Neuronal stem cell (in vitro differentiated cells): ENCODE measurements at regions not wholly inside any gene's neighbourhood (a gene's known extent, or its start where the extent isn't known, plus 50 kb on each side); places are given as distances from the start of the nearest gene placed in this dataset.
A peak's percentile ranks its signal among the peaks of the same experiment; 100 is the strongest.

ENCODE experiments used
- DNase-seq: peaks from one replicate; pipeline ENCODE4 v3.0.0-alpha.2; 2013; ENCODE audit warnings: low spot score
- H2AFZ ChIP-seq: one replicate; pipeline ENCODE4 v1.6.1; 2013; ENCODE audit warnings: mild to moderate bottlenecking, low read length, inconsistent platforms
- H2AK5ac ChIP-seq: 2 replicates; pipeline ENCODE4 v1.6.1; 2013; ENCODE audit warnings: low read depth, mild to moderate bottlenecking, inconsistent platforms, low read length, moderate library complexity, mixed read lengths
- H2BK120ac ChIP-seq: 2 replicates; pipeline ENCODE4 v1.6.1; 2013; ENCODE audit warnings: low read depth, mild to moderate bottlenecking, inconsistent platforms, low read length, moderate library complexity, mixed read lengths
- H2BK12ac ChIP-seq: one replicate; pipeline ENCODE4 v1.6.1; 2013; ENCODE audit warnings: low read length, inconsistent platforms
- H2BK15ac ChIP-seq: 2 replicates; pipeline ENCODE4 v1.6.1; 2013; ENCODE audit warnings: mild to moderate bottlenecking, low read length, inconsistent platforms, mixed read lengths
- H2BK5ac ChIP-seq: one replicate; pipeline ENCODE4 v1.6.1; 2013; ENCODE audit warnings: inconsistent platforms, mild to moderate bottlenecking, low read length, moderate library complexity
- H3K14ac ChIP-seq: one replicate; pipeline ENCODE4 v1.6.1; 2013; ENCODE audit warnings: low read length, inconsistent platforms
- H3K18ac ChIP-seq: 2 replicates; pipeline ENCODE4 v1.6.1; 2013; ENCODE audit warnings: low read length, inconsistent platforms
- H3K23ac ChIP-seq: 2 replicates; pipeline ENCODE4 v1.6.1; 2013; ENCODE audit warnings: low read depth, mild to moderate bottlenecking, mixed read lengths, low read length, inconsistent platforms; ENCODE audit not compliant: poor library complexity
- H3K27ac ChIP-seq: replicated peaks from 3 replicates; pipeline ENCODE4 v1.5.1; 2013; ENCODE audit warnings: low read length, inconsistent platforms
- H3K27me3 ChIP-seq, 3 experiments: 2 replicates each; pipeline ENCODE4 v1.6.1; 2013; ENCODE audit warnings: low read length in 3 of 3, mild to moderate bottlenecking in 2 of 3, inconsistent platforms in 1 of 3, low read depth in 1 of 3, mixed read lengths in 1 of 3, moderate library complexity in 1 of 3; ENCODE audit not compliant: control insufficient read depth in 3 of 3, insufficient read depth in 3 of 3
- H3K36me3 ChIP-seq, 2 donors: replicated peaks in 1 of 2; 2 replicates each; pipeline ENCODE4 v1.6.1; 2013; ENCODE audit warnings: low read length in 2 of 2; ENCODE audit not compliant: control insufficient read depth in 2 of 2, insufficient read depth in 2 of 2
- H3K4ac ChIP-seq: 2 replicates; pipeline ENCODE4 v1.6.1; 2013; ENCODE audit warnings: inconsistent platforms, mild to moderate bottlenecking, low read length, moderate library complexity
- H3K4me1 ChIP-seq, 2 donors: 1 replicate in 1 of 2; 2 replicates in 1 of 2; pipeline ENCODE4 v1.6.1; 2013; ENCODE audit warnings: low read length in 2 of 2, low read depth in 1 of 2; ENCODE audit not compliant: control insufficient read depth in 2 of 2, insufficient read depth in 1 of 2
- H3K4me2 ChIP-seq: one replicate; pipeline ENCODE4 v1.6.1; 2013; ENCODE audit warnings: mild to moderate bottlenecking, low read length, inconsistent platforms; ENCODE audit not compliant: insufficient read depth, poor library complexity, severe bottlenecking
- H3K4me3 ChIP-seq, 2 donors: 2 replicates each; pipeline ENCODE4 v1.5.1; 2013; ENCODE audit warnings: low read length in 2 of 2, mild to moderate bottlenecking in 2 of 2, inconsistent platforms in 1 of 2, moderate library complexity in 1 of 2
- H3K79me1 ChIP-seq: one replicate; pipeline ENCODE4 v1.6.1; 2013; ENCODE audit warnings: low read depth, mild to moderate bottlenecking, inconsistent platforms, low read length, moderate library complexity
- H3K9ac ChIP-seq: one replicate; pipeline ENCODE4 v1.6.1; 2013; ENCODE audit warnings: mild to moderate bottlenecking, low read depth, low read length, inconsistent platforms; ENCODE audit not compliant: poor library complexity
- H3K9me3 ChIP-seq, 2 donors: replicated peaks in 1 of 2; 2 replicates each; pipeline versions ENCODE3 to v1.6.1; 2013; ENCODE audit warnings: low read length in 2 of 2, mild to moderate bottlenecking in 2 of 2, inconsistent platforms in 1 of 2, low read depth in 1 of 2, mixed read lengths in 1 of 2, moderate library complexity in 1 of 2; ENCODE audit not compliant: control insufficient read depth in 2 of 2, insufficient read depth in 1 of 2
- H4K8ac ChIP-seq: one replicate; pipeline ENCODE4 v1.6.1; 2013; ENCODE audit warnings: low read depth, mild to moderate bottlenecking, inconsistent platforms, low read length, moderate library complexity
- H4K91ac ChIP-seq: one replicate; pipeline ENCODE4 v1.6.1; 2013; ENCODE audit warnings: low read length, low read depth, mild to moderate bottlenecking, inconsistent platforms; ENCODE audit not compliant: poor library complexity
- WGBS, 2 donors: extraction: QIAGEN DNeasy Blood & Tissue Kit; methylation state at CpG; one replicate each; pipeline ENCODE4 v1.1.7; 2013; ENCODE audit warnings: missing lambda C conversion rate in 2 of 2, mixed read lengths in 1 of 2; ENCODE audit not compliant: insufficient read length in 2 of 2, insufficient replicate concordance in 1 of 2; ENCODE audit errors: extremely low coverage in 2 of 2; 5-methylcytosine and 5-hydroxymethylcytosine counted together

DNA sequence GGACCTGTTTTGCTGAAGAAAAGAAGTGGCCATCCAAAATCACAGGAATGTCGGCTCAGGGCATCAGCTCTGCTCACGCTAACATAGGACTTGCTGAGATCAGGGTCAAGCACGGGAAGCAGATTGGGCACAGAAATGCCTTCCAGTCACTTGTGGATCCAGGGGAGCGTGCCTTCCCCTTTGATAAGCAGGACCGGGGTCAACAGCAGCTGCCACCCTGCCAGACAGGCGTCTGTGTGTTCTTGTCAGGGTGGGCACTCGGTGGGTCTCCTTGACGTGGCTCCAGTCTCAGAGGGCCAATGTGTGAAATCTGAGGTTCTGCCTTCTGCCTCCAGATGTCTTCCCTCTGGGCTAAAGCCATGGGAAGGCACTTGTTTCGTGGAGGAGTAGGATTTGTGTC, 313.7 kb upstream of the IRX4 start:
- H3K36me3 ChIP-seq = no peaks in the 10 kb centered on the region
- no peak for DNase-seq
- H2BK120ac ChIP-seq = no peak overlapping the region
- H3K27ac ChIP-seq = no peak overlapping the region
- WGBS, 2 donors = no CpG with 5 or more reads among the region's 9 CpGs
- H2AFZ ChIP-seq = peak overlapping the region; percentile 62
- H3K79me1 ChIP-seq = no peaks in the 10 kb centered on the region
- H3K27me3 ChIP-seq = peaks cover 0 to 22% (median 0%) of the 10 kb centered on the region in 3 experiments
- no peak overlapping the region for H3K14ac ChIP-seq
- H3K4me1 ChIP-seq = peaks cover 9 to 23% of the 10 kb centered on the region in 2 donors
- no peak overlapping the region for H3K4me2 ChIP-seq
- H2BK15ac ChIP-seq = no peak overlapping the region
- no peak overlapping the region for H4K8ac ChIP-seq
- no peak overlapping the region for H3K4ac ChIP-seq
- H3K23ac ChIP-seq = no peak overlapping the region
- H3K9ac ChIP-seq = no peak overlapping the region
- H3K18ac ChIP-seq = peak overlapping the region; percentile 2
- H2AK5ac ChIP-seq = no peak overlapping the region
- H3K9me3 ChIP-seq = peaks cover 9 to 17% of the 10 kb centered on the region in 2 donors
- no peak overlapping the region for H2BK5ac ChIP-seq
- H4K91ac ChIP-seq = no peak overlapping the region
- no peak overlapping the region for H2BK12ac ChIP-seq
- H3K4me3 ChIP-seq = no peak overlapping the region

GRCh38 chr5:2194949-2195348, 312.2 kb upstream of the IRX4 start:
- H2AFZ ChIP-seq = no peak overlapping the region
- H3K9me3 ChIP-seq = peaks cover 9 to 17% of the 10 kb centered on the region in 2 donors
- no peak for DNase-seq
- H3K18ac ChIP-seq = no peak overlapping the region
- no peaks in the 10 kb centered on the region for H3K79me1 ChIP-seq
- peak overlapping the region in 1 of 2 donors; percentile 3 for H3K4me3 ChIP-seq
- H2BK120ac ChIP-seq = no peak overlapping the region
- no peak overlapping the region for H4K8ac ChIP-seq
- no peak overlapping the region for H3K4ac ChIP-seq
- WGBS, 2 donors = no CpG with 5 or more reads among the region's 2 CpGs
- H3K9ac ChIP-seq = no peak overlapping the region
- no peak overlapping the region for H2BK15ac ChIP-seq
- no peak overlapping the region for H3K4me2 ChIP-seq
- peaks cover 9 to 23% of the 10 kb centered on the region in 2 donors for H3K4me1 ChIP-seq
- H3K14ac ChIP-seq = no peak overlapping the region
- H2BK12ac ChIP-seq = no peak overlapping the region
- H2BK5ac ChIP-seq = no peak overlapping the region
- H3K27me3 ChIP-seq = peaks cover 0 to 10% (median 0%) of the 10 kb centered on the region in 3 experiments
- H2AK5ac ChIP-seq = no peak overlapping the region
- H3K27ac ChIP-seq = no peak overlapping the region
- no peaks in the 10 kb centered on the region for H3K36me3 ChIP-seq
- H3K23ac ChIP-seq = no peak overlapping the region
- H4K91ac ChIP-seq = no peak overlapping the region

- Histone ChIP-seq H3K36me3 (no peaks in the 10 kb centered on the region), H3K9ac (no peak overlapping the region), H2BK120ac (no peak overlapping the region), H3K79me1 (no peaks in the 10 kb centered on the region), H4K8ac (no peak overlapping the region), H3K4me1 (peaks cover 9 to 23% of the 10 kb centered on the region in 2 donors), H3K27me3 (peaks cover 0 to 4% (median 0%) of the 10 kb centered on the region in 3 experiments), H3K9me3 (peaks cover 9 to 17% of the 10 kb centered on the region in 2 donors), H3K23ac (no peak overlapping the region), H3K4me2 (no peak overlapping the region), H2AK5ac (no peak overlapping the region), H2BK15ac (no peak overlapping the region), H3K18ac (no peak overlapping the region), H2BK12ac (no peak overlapping the region), H4K91ac (no peak overlapping the region), H2AFZ (no peak overlapping the region), H3K4me3 (peak overlapping the region in 1 of 2 donors; percentile 66), H3K4ac (no peak overlapping the region), H2BK5ac (no peak overlapping the region), H3K27ac (no peak overlapping the region), H3K14ac (peak overlapping the region; percentile 63)
- WGBS, 2 donors = no CpG with 5 or more reads among the region's 6 CpGs
- DNase-seq = no peak
These were observed 311.5 kb upstream of the IRX4 start for GRCh38 chr5:2194236-2194555.

DNA sequence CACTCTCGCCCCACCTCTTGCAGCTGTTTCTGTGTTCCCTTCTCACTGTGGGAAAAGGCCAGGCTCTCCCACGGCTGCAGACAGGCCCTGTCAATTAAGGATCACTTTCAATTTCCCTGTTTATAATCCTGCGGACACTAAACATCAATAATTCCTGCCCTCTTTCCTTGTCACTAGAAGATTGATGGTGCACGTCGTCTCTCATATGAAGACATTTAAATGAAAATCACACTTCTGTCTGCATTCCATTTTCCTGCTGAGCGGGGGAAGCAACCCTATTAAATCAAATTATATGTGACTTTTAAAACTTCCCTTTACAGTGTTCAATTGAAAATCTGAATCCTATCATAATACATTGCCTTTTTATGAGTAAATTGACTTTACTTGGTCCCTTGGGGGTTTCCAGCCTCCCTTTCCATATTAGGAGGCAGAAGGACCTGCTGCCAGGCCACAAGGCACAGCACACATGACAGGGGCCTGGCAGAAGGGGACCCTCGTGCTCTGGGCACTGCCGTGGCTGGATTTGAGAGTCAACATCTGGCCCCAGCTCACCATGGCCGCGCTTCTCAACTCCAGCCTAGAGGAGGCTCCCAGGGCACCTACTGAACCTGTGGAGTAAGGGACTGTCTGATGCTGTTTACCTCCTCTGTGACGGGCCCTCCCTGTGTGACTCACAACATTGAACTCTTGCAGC, 311.0 kb upstream of the IRX4 start:
- Histone ChIP-seq H4K91ac (no peak overlapping the region), H2BK120ac (no peak overlapping the region), H3K36me3 (no peaks in the 10 kb centered on the region), H3K4me1 (peaks cover 9 to 23% of the 10 kb centered on the region in 2 donors), H2BK12ac (no peak overlapping the region), H3K4me3 (peak overlapping the region in 1 of 2 donors; percentile 46), H3K27me3 (peaks cover 0 to 4% (median 0%) of the 10 kb centered on the region in 3 experiments), H2AFZ (peak overlapping the region; percentile 6), H2AK5ac (no peak overlapping the region), H3K4ac (no peak overlapping the region), H3K23ac (no peak overlapping the region), H2BK15ac (no peak overlapping the region), H3K9me3 (peaks cover 9 to 17% of the 10 kb centered on the region in 2 donors), H3K9ac (no peak overlapping the region), H2BK5ac (no peak overlapping the region), H3K4me2 (no peak overlapping the region), H3K27ac (no peak overlapping the region), H3K18ac (no peak overlapping the region), H4K8ac (no peak overlapping the region), H3K79me1 (no peaks in the 10 kb centered on the region), H3K14ac (peak overlapping the region; percentile 63)
- no peak for DNase-seq
- WGBS, 2 donors = no CpG with 5 or more reads among the region's 11 CpGs
